DMS153 (cell line): ENCODE measurements at regions not wholly inside any gene's neighbourhood (a gene's known extent, or its start where the extent isn't known, plus 50 kb on each side); places are given as distances from the start of the nearest gene placed in this dataset.

Source experiments
- DNase-seq: peaks from one replicate; lab custom pipeline; 2025; lab: John Stamatoyannopoulos, UW

GRCh38 chr10:123494301-123494808 is 171.8 kb upstream of the GPR26 start:
- no peak for DNase-seq

- no peak for DNase-seq
Measured at GRCh38 chr10:123496375-123496774, 169.8 kb upstream of the GPR26 start.

GRCh38 chr10:123496996-123497660 is 169.0 kb upstream of the GPR26 start:
- no peak for DNase-seq

GRCh38 chr10:123500110-123500509 is 166.0 kb upstream of the GPR26 start:
- DNase-seq = no peak

GRCh38 chr10:123501148-123501547 is 165.0 kb upstream of the GPR26 start:
- no peak for DNase-seq

GRCh38 chr10:123502983-123503382 is 163.2 kb upstream of the GPR26 start:
- no peak for DNase-seq

GRCh38 chr10:123506455-123506854 is 159.7 kb upstream of the GPR26 start:
- no peak for DNase-seq

GRCh38 chr10:123507298-123507697 is 158.9 kb upstream of the GPR26 start:
- peak; percentile 24 for DNase-seq

GRCh38 chr10:123509338-123509737 is 156.8 kb upstream of the GPR26 start:
- DNase-seq = no peak

- DNase-seq = no peak
Measured at GRCh38 chr10:123512901-123513775, 153.0 kb upstream of the GPR26 start.

- no peak for DNase-seq
Measured at GRCh38 chr10:123513870-123514269, 152.3 kb upstream of the GPR26 start.

- DNase-seq = no peak
Measured at GRCh38 chr10:123514996-123515395, 151.2 kb upstream of the GPR26 start.

- DNase-seq = no peak
Measured at GRCh38 chr10:123515661-123516060, 150.5 kb upstream of the GPR26 start.

- no peak for DNase-seq
Measured at GRCh38 chr10:123516291-123516690, 149.9 kb upstream of the GPR26 start.

- DNase-seq = no peak
Measured at GRCh38 chr10:123517426-123517825, 148.7 kb upstream of the GPR26 start.

- no peak for DNase-seq
Measured at GRCh38 chr10:123517901-123518300, 148.3 kb upstream of the GPR26 start.

- no peak for DNase-seq
Measured at GRCh38 chr10:123518765-123519164, 147.4 kb upstream of the GPR26 start.

- no peak for DNase-seq
Measured at GRCh38 chr10:123519861-123520260, 146.3 kb upstream of the GPR26 start.

- DNase-seq = no peak
Measured at GRCh38 chr10:123521076-123521475, 145.1 kb upstream of the GPR26 start.

GRCh38 chr10:123521556-123521955 is 144.6 kb upstream of the GPR26 start:
- DNase-seq = no peak

GRCh38 chr10:123522702-123523312 is 143.3 kb upstream of the GPR26 start:
- DNase-seq = no peak

GRCh38 chr10:123523833-123524232 is 142.3 kb upstream of the GPR26 start:
- no peak for DNase-seq
